Renal cortex interstitium (tissue), 11 donors: ENCODE measurements at regions not wholly inside any gene's neighbourhood (a gene's known extent, or its start where the extent isn't known, plus 50 kb on each side); places are given as distances from the start of the nearest gene placed in this dataset.
"Not testable (repeated sequence)": the region's sequence is repeated elsewhere in the genome, so short reads cannot be mapped to it uniquely, and the experiment has no call there.

Experiments used
- DNase-seq, 11 donors: peaks; one replicate each; pipeline ENCODE4 v3.0.0-alpha.2; 2013; ENCODE audit warnings: low read depth in 9 of 11, low spot score in 4 of 11; ENCODE audit errors: extremely low read depth in 1 of 11

DNA sequence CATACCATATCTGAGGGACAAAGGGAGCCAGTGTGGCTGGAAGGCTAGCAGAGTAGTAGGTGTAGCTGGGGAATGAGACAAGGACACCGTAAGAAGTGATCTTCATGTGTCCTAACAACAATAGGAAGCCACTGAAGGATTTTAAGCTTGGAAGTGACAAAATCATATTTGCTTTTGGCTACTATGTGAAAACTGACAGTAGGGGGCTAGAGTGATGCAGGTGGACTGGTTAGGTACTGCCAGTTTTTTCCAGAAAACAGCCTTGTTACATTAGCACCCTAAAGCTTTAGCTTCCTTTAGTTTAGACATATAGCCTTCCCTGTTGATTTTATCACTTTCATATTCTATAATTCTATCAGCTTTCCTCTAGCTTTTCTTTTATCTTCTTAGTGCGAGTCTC is 637.1 kb downstream of the ANKRD7 start:
- no peak for DNase-seq

DNA sequence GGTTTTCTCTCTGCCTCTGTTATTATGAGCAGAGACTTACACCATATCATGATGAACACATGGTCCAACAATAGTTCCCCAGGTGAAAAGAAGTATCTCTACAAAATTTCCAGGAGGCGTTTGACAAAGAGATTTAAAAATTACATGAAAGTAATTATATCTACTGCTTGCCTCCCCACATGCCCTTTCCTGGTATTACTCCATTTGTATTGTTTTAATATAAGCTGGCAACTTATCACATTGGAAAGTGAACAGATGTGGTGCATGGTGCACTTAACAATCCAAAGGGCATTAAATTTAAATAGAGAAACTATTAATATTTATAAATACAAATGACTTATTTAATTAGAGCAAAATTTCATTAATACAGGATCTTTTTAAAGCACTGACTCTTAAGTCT is 638.2 kb downstream of the ANKRD7 start:
- DNase-seq = no peak

DNA sequence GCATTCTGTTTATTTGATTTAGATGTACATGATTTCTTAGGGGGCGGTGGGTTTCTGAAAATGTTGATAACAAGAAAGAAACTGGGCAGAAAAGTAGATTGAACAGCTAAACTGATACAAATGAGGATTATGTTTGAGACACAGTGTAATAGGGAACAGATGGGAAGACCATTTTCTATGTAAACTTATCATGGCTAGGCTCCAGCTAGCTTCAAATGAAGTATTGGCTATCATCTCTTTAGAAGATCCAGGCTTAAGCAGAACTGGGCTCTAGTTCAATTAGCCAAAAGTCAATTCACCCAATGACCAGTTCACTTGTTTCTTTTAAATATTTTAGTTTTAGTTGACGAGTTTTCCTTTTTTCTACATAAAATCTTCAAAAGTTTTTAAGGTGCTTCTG is 639.5 kb downstream of the ANKRD7 start:
- DNase-seq = no peak

DNA sequence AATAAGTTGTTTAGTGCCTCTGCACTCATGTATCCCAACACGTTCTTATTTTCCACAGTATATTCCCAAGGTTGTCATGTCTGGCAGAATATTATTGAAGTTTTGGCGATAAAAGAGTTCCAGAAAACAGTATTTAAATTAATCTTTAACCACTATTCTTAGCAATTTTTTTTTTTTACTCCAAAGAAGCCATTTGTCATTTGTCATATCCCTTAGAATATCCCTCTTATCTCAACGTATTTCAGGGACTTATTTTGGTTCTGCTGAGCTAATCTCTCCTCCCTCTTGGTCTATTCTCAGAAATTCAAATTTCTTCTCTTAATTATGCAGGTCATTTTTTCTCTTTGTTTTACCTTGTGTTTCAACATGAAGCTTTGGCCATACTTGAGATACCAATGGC is 643.4 kb downstream of the ANKRD7 start:
- DNase-seq = no peak

DNA sequence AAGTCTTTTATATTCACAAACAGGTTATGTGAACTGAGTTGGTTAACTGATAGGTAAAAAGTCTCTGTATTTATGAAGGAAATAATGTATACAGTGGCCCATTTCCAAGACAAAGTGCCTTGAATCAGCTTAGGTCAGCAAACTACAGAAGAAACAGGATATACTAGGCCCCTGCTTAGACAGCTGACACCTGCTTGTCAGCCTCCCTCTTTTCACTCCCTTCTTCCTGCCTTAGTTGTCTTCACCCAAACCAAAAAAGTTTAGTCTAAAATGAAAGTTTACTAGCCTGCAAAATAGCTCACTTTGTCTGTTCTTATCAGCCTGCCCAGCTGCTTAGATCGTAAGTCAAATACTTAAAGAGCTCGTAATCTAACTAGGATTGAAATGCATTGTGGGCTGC is 644.6 kb downstream of the ANKRD7 start:
- DNase-seq = peak in 1 of 11 donors; percentile 1

DNA sequence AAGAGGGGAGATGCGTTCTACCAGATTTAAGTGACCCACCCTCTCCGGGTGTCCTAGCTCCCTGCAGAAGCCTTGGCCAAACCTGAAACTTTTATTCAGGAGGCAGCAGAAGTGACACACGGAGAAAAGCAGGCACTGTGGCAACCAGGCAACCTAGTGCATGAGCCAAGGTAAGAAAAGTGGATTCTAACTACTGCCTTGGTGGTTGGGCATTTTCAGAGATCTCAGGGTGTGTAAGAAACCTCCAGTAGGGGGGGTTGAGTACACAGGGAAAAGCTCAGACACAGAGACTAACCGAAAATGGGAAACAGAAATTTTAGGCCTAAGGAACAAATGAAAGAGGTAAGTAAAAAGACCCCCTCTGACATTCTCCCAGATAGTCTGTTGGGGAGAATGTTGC is 645.7 kb downstream of the ANKRD7 start:
- no peak for DNase-seq

DNA sequence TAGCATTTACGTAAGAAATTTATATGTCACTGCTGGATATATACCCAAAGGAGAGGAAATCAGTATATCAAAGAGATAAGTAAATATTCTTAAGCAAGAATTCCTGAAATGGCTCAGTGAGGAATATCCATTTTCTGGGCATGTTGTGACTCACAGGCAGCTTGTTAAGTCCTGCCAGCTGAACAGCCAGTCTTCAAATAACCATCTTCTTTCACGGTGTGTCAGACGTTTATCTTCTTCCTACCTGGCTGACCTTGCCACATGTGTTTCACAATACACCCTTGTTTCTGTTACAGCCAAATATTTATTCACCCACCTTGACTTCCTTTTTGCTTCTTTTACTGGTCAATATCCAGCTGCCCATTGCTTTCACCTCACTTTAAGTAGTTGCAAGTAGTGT is 648.1 kb downstream of the ANKRD7 start:
- no peak for DNase-seq

DNA sequence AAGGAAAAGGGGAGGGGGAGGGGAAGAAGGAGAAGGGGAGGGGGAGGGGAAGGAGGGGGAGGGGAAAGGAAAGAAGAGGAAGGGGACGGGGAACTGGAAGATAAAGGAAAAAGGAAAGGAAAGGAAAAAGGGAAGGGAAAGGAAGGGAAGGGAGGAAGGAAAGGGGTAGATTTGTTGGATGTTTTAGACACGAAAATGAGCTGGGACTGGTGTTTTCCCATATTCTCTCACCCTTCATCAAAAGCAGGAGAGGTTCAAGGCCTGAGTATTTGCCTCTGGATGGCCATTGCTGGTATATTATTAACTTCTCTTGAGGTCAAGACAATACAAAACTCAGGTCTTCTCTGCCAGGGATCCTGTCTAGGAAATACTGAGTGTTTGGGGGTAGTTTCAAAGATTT is 652.7 kb downstream of the ANKRD7 start:
- no peak for DNase-seq

DNA sequence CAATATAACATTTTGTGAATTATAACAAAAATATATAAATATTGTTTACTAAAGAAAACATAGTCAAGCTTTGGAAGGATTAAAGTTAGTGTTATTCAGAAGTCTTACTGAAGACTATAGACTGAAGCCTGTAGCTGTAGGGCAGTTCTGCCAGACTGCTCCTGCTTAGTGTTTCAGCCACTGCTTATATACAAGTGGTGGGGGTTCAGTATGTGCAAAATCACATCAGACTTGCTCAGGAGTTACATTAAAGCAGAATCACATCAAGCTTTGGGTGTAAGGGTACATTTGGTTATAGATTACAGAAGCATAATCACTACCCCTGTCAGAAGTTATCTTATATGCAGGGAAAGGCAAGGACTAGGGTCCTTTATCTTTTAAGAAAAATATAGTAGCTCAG is 653.8 kb downstream of the ANKRD7 start:
- DNase-seq = no peak

DNA sequence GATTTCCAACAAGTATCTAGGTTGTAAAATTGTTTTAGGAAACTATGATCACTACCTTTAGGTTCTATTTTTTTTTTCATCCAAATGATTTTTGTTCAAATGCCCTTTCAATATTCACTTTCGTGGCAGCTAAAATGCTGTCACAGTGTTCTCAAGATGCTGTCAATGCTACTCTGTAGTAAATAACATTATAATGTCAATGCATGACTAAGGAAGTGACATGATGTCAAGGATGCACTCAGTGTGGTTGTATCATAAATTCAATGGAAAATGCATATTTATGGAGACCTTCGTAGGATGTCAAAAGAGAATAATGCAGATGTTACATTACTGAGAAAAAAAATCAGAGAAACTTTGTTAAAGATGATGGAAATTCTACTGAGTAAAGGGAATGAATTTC is 673.8 kb downstream of the ANKRD7 start:
- DNase-seq = no peak

DNA sequence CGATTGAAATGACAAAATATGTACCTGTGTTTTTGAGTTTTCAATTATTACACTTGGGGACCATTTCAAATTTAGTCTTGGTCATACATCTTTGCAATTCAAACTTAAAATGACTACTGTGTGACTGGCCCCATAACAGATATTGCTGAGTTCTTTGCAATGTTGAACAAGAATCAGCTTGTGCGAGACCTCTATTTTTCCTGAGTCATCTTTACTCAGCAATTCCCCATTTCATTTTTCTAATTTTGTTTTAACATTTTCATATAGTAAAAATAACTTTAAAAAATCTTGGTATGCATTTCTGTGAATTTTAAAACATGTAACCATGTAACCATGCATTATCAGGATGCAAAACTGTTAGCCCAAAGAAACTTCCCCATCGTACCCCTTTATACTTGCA is 678.1 kb downstream of the ANKRD7 start:
- DNase-seq = no peak

DNA sequence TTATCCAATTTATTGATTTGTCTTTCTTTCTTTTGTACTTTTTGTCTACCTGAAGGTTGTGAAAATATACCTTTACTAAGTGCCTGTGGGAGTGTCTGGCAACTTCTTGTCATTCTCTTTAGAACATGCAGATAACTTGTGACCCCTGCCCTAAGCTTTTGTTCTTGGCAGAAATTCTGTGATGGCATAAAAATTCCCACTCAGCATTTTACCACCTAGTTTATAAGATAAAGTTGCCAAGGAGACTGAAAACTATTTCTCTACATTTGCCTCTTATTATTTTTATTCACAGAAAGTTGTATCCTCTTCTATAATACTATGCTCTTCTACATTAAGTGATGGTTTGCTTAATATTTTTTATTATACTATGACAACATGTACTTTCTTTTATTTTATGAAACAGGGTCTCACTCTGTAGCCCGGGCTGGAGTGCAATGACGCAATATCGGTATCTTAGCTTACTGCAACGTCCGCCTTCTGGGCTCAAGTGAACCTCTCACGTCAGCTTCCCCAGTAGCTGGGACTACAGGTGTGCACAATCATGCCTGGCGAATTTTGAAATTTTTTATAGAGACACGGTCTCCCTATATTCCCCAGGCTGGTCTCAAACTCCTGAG is 683.5 kb downstream of the ANKRD7 start:
- no peak for DNase-seq

DNA sequence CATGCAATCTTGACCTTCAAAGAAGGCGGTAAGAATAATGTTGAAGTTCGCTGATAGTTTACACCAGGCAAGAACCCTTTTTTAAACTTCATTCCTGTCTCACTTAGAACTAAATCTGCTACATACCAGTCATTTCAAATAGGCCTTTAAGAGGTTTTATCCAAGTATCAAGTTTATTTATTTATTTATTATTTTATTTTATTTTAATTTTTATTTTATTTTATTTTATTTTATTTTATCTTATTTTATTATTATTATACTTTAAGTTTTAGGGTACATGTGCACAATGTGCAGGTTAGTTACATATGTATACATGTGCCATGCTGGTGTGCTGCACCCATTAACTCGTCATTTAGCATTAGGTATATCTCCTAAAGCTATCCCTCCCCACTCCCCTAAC is 691.6 kb downstream of the ANKRD7 start:
- DNase-seq = not testable (repeated sequence)

DNA sequence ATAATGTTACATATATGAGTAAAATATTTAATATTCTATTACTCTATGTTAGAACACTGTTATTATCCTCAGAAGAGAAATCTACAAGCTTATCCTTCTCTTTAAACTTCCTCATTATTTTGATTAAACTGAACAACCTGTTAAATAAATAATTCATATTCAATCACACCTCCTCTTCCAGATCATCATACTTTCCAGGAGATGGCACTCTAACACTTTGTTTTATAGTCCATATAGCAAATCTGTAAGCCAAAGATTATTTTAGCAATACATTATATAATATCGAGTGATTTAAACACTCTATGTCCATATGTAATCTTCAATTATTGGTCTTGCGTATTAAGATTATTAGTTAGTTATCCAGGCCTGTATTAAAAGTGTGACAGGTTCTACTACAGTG is 694.1 kb downstream of the ANKRD7 start:
- DNase-seq = peak in 5 of 11 donors; percentile 4 to 12 (median 8)

DNA sequence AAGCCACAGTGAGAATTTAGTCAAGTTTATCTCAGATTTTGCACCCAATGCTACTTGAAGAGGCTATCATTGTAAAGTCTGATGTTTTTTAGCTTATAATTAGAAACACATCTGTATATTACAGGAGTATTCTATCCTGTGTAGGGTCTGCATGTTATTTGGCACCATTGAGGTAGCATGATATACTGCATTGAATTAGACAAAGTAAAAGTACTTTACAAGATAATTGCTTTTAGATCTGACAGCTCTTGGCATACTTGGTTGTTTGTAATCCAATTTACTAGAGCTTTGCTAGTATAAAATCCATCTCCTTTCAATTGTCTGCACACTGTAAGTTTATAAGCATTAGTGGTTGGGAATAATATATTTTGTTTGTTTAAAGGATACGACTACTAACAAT is 714.3 kb downstream of the ANKRD7 start:
- DNase-seq = no peak

DNA sequence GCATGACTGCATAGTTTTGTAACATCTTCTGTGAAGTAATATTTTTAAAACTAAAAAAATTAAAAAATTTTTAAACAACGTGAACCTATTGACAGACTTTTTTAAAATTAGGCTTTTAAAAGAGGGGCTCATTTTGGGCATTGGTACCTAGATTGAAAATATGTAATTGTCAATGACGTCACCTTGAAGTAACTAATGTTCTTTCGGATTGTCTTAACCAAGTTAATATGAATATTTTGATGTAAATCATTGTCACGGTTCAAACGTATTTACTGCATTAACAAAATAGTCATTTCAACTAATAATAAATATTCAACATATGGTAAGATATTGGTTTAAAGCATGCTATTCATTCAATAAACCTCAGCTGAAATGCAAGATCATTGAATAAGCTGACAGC is 719.8 kb downstream of the ANKRD7 start:
- DNase-seq = no peak

DNA sequence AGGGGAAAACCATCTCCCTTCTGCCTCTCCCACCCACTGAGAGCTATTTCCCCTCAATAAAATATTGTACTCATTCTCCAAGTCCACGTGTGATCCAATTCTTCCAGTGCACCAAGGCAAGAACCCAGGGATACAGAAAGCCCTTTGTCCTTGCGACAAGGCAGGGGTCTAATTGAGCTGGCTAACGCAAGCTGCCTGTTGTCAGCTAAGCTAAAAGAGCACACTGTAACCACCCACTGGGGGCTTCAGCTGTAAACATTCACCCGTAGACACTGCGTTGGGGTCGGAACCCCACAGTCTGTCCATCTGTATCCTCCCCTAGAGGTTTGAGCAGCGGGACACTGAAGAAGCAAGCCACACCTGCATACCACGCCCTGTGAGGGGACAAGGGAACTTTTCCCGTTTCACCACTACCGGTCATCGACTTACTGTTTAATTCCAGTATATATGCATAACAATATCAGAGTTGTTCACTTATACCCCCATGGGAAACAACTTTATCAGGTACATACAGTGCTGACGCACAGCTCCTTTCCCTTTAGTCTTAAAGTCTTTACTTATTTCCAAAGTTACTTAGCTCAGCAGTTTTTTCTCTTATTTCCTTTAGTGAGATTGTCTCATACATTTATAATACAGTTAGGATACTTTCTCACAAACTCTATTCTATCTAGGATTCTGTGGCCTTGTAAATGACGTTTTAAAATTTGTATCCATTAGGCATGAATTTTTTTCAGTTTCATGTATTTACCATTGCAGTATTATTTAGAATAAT is 721.6 kb downstream of the ANKRD7 start:
- DNase-seq = no peak

DNA sequence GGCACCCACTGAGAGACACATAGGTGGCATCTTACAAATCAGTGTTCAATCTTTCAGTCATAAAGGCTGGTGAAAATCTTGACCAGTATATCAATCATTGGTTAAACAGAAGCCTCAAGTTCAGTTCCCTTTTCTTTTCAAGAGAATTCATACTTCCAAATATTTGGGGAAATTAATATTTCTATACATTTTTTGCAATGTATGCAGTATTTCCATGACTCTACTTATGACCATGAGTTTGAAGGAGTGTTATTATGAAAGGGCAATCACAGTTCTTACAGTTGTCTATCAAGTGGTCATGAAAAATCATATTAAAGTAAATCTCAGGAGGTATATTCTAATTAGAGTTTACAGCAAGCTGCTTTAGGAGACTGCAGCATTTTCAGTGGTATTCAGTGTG is 724.0 kb downstream of the ANKRD7 start:
- no peak for DNase-seq

DNA sequence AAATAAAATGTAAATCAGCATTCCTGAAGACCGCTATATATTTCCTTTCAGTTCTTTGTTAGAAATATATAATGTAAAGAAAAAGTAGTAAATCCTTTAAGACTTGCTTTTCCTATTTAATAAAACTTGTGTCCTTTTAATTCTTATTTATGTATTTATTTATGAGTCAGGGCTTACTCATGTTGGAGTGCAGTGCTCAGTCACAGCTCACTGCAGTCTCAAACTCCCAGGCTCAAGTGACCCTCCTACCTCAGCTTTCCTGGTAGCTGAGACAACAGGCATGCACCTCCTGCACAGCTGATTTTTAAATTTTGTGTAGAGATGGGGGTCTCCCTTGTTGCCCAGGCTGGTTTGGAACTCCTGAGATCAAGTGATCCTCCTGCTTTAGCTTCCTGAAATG is 724.5 kb downstream of the ANKRD7 start:
- DNase-seq = no peak

DNA sequence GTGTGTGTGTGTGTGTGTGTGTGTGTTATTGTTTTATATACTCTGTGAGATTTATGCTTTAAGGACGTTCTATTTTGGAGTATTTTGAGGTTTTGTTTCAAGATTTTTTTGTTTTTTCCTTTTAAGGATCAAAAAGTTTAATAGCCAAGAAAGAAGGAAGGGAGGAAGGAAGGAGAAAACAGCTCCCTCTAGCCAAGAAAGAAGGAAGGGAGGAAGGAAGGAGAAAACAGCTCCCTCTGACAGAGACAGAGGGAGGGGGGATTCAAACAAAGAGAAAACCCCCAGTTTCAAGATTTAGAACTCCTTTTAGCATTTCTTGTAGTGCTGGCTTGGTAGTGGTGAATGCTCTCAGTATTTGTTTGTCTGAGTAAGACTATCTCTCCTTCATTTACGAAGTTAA is 731.8 kb downstream of the ANKRD7 start:
- DNase-seq = not testable (repeated sequence)

DNA sequence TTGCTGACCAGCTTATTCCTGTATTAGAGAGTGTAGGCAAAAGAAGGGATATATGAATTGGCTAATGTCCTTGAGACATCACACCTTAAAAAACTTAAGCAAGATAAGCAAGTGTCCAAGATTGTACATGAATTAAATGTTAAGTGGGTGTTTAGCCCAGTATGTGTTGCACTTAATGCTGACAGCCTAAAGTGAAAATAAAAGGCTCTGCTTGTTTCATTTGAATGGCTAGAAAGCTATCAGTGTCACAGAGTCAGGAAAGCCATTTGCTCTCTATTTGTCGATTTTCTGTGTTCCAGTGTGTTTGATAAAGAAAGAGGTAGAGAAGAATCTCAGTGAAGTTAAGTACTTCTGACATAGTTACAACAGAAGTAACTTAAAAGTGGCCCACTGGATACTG is 744.9 kb downstream of the ANKRD7 start:
- DNase-seq = no peak
